ENCODE measurements at regions not wholly inside any gene's neighbourhood (a gene's known extent, or its start where the extent isn't known, plus 50 kb on each side); places are given as distances from the start of the nearest gene placed in this dataset.
"Not testable (repeated sequence)": the region's sequence is repeated elsewhere in the genome, so short reads cannot be mapped to it uniquely, and the experiment has no call there.

DNA sequence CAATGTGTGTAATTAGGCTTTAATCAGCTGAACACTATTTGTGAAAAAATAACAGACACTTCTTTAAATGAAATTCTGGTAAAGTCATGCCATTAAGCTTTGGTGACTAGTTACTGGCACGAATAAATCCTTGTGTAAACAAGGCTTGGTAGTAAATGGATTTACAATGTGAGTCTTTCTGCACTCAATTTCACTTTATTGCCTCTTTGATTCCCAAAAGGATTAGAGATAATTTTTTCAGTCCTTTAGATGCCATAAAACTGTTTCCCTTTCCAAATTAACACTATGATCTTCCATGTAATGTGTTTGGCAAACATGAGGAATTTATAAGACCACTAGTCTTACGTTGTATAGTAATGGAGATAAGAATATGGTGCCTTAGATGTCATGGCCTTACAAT is 339.5 kb upstream of the DNAJC19 start:
- TF ChIP-seq, protein P1, sequence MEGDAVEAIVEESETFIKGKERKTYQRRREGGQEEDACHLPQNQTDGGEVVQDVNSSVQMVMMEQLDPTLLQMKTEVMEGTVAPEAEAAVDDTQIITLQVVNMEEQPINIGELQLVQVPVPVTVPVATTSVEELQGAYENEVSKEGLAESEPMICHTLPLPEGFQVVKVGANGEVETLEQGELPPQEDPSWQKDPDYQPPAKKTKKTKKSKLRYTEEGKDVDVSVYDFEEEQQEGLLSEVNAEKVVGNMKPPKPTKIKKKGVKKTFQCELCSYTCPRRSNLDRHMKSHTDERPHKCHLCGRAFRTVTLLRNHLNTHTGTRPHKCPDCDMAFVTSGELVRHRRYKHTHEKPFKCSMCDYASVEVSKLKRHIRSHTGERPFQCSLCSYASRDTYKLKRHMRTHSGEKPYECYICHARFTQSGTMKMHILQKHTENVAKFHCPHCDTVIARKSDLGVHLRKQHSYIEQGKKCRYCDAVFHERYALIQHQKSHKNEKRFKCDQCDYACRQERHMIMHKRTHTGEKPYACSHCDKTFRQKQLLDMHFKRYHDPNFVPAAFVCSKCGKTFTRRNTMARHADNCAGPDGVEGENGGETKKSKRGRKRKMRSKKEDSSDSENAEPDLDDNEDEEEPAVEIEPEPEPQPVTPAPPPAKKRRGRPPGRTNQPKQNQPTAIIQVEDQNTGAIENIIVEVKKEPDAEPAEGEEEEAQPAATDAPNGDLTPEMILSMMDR (IDR thresholded peaks at IDR 0.05; ENCODE audit: unreplicated experiment), result no peak
- Mint-ChIP-seq H3K4me3 (ENCODE audit: low read depth) (no peak overlapping the region), H3K36me3 (ENCODE audit: insufficient read depth) (no peaks in the 10 kb centered on the region), H3K4me1 (ENCODE audit: low read depth) (peaks cover 11% of the 10 kb centered on the region), H3K27me3 (peaks cover 14% of the 10 kb centered on the region), H3K27ac (no peak overlapping the region), H3K9me3 (ENCODE audit: low read depth) (no peaks in the 10 kb centered on the region)
- DNase-seq (ENCODE audit: low spot score, unreplicated experiment), result no peak

DNA sequence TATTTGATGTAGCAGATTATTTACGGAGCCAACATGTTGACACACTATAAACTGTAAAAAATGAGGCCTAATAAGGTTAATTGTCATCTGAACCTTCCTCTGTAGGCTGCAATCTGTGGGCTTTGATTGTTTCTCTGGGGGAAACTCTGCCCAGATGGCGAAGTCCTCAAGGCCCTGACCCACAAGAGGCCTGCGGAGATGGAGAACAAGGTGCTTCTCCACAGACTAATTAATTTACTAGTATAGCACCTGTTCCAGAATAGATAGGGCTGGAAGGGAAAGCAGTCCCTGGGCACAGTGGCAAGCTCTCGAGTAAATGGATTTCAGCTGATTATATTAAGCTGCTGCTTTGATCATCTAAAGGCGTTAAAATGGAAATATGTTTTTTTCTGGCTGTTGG is 338.8 kb upstream of the DNAJC19 start:
- H3K4me1 Mint-ChIP-seq (ENCODE audit: low read depth), result peaks cover 11% of the 10 kb centered on the region
- no peak for DNase-seq (ENCODE audit: low spot score, unreplicated experiment)
- no peak overlapping the region for H3K4me3 Mint-ChIP-seq (ENCODE audit: low read depth)
- H3K27me3 Mint-ChIP-seq, result peaks cover 14% of the 10 kb centered on the region
- no peak overlapping the region for H3K27ac Mint-ChIP-seq
- no peaks in the 10 kb centered on the region for H3K36me3 Mint-ChIP-seq (ENCODE audit: insufficient read depth)
- H3K9me3 Mint-ChIP-seq (ENCODE audit: low read depth), result peaks cover 3% of the 10 kb centered on the region
- TF ChIP-seq, protein P1 (IDR thresholded peaks at IDR 0.05; ENCODE audit: unreplicated experiment), result no peak

DNA sequence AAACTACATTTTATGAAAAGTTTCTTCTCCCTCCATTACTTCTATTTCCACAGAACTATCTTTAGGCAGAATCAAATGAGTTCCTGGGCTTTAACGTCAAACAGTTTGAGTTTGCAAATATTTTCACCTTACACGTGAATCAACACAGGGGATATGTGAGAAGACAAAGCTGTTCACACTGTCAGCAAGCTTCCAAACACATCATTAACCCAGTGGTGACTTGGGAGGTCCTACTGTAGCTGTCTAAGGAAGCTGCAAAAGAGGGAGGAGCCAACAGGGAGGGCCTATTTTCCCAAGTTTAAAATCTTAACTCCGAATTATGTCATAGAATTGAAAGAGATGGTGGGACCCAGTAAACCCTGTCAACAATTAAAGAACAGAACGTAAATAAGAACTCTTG is 337.8 kb upstream of the DNAJC19 start:
- Mint-ChIP-seq H3K9me3 (ENCODE audit: low read depth) (peaks cover 9% of the 10 kb centered on the region), H3K4me3 (ENCODE audit: low read depth) (no peak overlapping the region), H3K27ac (no peak overlapping the region), H3K4me1 (ENCODE audit: low read depth) (peaks cover 11% of the 10 kb centered on the region), H3K27me3 (peaks cover 14% of the 10 kb centered on the region), H3K36me3 (ENCODE audit: insufficient read depth) (peaks cover 2% of the 10 kb centered on the region)
- DNase-seq (ENCODE audit: low spot score, unreplicated experiment), result no peak
- TF ChIP-seq, protein P1 (IDR thresholded peaks at IDR 0.05; ENCODE audit: unreplicated experiment), result no peak

DNA sequence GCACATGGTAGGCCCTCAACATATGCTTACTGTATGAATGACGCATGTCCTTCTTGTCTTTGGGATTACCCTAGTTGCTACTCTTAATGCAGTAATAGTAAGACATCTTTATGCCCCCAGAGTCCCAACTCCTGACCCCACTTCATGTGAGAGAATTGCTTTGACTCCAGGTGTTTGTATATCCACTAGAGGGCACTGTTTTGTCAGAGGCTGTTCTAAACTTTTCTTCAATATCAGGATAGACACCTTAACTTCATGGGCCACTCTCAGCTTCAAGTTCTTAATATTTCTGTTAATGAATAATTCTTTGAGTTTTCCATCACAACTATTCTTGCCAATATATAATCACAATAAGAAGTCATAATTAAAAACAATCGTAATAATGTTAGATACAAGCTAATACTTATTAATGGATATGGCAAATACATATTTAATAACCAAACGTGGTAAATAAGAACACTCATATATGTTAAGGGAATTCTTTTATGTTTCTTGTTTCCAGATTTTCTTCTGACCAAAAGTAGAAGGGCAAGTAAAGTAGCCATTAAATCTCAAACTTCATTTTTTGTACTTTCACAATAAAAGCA is 337.2 kb upstream of the DNAJC19 start:
- Mint-ChIP-seq H3K27ac (no peak overlapping the region), H3K4me3 (ENCODE audit: low read depth) (no peak overlapping the region), H3K9me3 (ENCODE audit: low read depth) (peaks cover 16% of the 10 kb centered on the region), H3K4me1 (ENCODE audit: low read depth) (peaks cover 11% of the 10 kb centered on the region), H3K36me3 (ENCODE audit: insufficient read depth) (peaks cover 4% of the 10 kb centered on the region), H3K27me3 (peaks cover 14% of the 10 kb centered on the region)
- no peak for DNase-seq (ENCODE audit: low spot score, unreplicated experiment)
- TF ChIP-seq, protein P1 (IDR thresholded peaks at IDR 0.05; ENCODE audit: unreplicated experiment), result peak; percentile 74

DNA sequence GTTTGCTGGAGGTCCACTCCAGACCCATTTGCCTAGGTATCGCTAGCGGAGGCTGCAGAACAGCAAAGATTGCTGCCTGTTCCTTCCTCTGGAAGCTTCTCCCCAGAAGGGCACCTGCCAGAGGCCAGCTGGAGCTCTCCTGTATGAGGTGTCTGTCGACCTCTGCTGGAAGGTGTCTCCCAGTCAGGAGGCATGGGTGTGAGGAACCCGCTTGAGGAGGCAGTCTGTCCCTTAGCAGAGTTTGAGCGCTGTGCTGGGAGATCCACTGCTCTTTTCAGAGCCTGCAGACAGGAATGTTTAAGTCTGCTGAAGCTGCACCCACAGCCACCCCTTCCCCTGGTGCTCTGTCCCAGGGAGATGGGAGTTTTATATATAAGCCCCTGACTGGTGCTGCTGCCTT is 335.0 kb upstream of the DNAJC19 start:
- peaks cover 24% of the 10 kb centered on the region for H3K9me3 Mint-ChIP-seq (ENCODE audit: low read depth)
- H3K27ac Mint-ChIP-seq; H3K27me3 Mint-ChIP-seq; H3K4me3 Mint-ChIP-seq (ENCODE audit: low read depth); DNase-seq (ENCODE audit: low spot score, unreplicated experiment); H3K36me3 Mint-ChIP-seq (ENCODE audit: insufficient read depth): not testable (repeated sequence)
- TF ChIP-seq, protein P1 (IDR thresholded peaks at IDR 0.05; ENCODE audit: unreplicated experiment), result peak; percentile 12
- peaks cover 11% of the 10 kb centered on the region for H3K4me1 Mint-ChIP-seq (ENCODE audit: low read depth)
